ENCODE measurements at regions not wholly inside any gene's neighbourhood (a gene's known extent, or its start where the extent isn't known, plus 50 kb on each side); places are given as distances from the start of the nearest gene placed in this dataset.

DNA sequence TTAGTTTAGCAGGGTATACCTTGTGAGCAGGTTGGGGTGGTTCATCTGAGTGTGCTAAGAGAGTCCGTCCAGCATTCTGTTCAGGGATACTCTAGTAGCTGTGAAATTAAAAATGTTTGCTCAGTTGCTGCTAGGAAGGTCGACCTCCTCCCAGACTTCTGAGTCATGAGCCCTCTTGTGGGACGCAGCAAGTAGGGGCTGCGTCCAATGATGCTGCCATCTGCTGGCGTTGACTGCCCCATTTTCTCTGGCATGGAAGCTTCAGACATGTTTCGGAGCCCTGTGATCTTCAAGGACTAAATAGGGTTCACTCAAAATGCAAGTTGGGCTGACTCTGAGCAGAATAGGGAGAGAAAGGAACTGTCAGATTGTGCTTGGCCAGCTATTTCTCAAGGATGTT is 201.0 kb upstream of the ARSJ start:
- H3K79me1 ChIP-seq (ENCODE audit: low read depth, low read length), result no peaks in the 10 kb centered on the region
- WGBS, 2 experiments (ENCODE audit: extremely low coverage in 1 of 2, insufficient coverage in 1 of 2, insufficient read length in 1 of 2, insufficient replicate concordance in 2 of 2, low coverage in 1 of 2, low lambda C conversion rate in 2 of 2, missing lambda C conversion rate in 1 of 2), result 48% methylated on average over 6 of the region's 6 CpGs; no CpG with 5 or more reads in 1 of the 2 experiments
- H2BK5ac ChIP-seq (ENCODE audit: low read depth, low read length), result no peak overlapping the region
- H4K20me1 ChIP-seq (replicated peaks in 1 of 2; ENCODE audit: control insufficient read depth in 1 of 2, insufficient read depth in 2 of 2, low read length in 2 of 2), result no peaks in the 10 kb centered on the region
- H3K4me3 ChIP-seq (ENCODE audit: extremely low read depth in 1 of 4, insufficient read depth in 2 of 4, low read depth in 3 of 4, low read length in 4 of 4), result no peak overlapping the region
- H3K4me2 ChIP-seq (ENCODE audit: insufficient read depth in 1 of 2, low read depth in 2 of 2, low read length in 2 of 2), result no peak overlapping the region
- H3K27ac ChIP-seq (ENCODE audit: low read depth, low read length), result no peak overlapping the region
- H3K79me2 ChIP-seq (ENCODE audit: control insufficient read depth in 1 of 2, insufficient read depth in 2 of 2, low read length in 2 of 2), result no peaks in the 10 kb centered on the region
- H3K56ac ChIP-seq (replicated peaks; ENCODE audit: insufficient read length, low read depth, low read length), result no peak overlapping the region
- no peaks in the 10 kb centered on the region for H3K4me1 ChIP-seq (replicated peaks in 1 of 4; ENCODE audit: control insufficient read depth in 3 of 4, insufficient read depth in 4 of 4, low read length in 3 of 4)
- ChIA-PET CTCF (ENCODE audit: partially characterized antibody) (interaction anchor here (1.1 to 1.3 kb wide), 5 partner anchors 12 to 351 kb away, joined by 3 to 8 read pairs (median 3); no protein-coding TSS in a partner anchor), POLR2A (ENCODE audit: partially characterized antibody) (no interaction called here)
- no peak overlapping the region for H4K8ac ChIP-seq (ENCODE audit: extremely low read depth, insufficient read depth, low read length)
- H2BK15ac ChIP-seq (ENCODE audit: low read length), result no peak overlapping the region
- H2AK5ac ChIP-seq (ENCODE audit: low read depth, low read length), result no peak overlapping the region
- H2BK20ac ChIP-seq (ENCODE audit: low read length), result no peak overlapping the region
- no peaks in the 10 kb centered on the region; a peak in 1 of 8 replicates for H3K36me3 ChIP-seq (ENCODE audit: control insufficient read depth in 2 of 4, insufficient read depth in 4 of 4, low read length in 3 of 4)
- no peaks in the 10 kb centered on the region for H3K27me3 ChIP-seq (replicated peaks in 1 of 4; ENCODE audit: control insufficient read depth in 3 of 4, extremely low read depth in 1 of 4, insufficient read depth in 3 of 4, low read length in 3 of 4)
- no peak overlapping the region for H4K91ac ChIP-seq (replicated peaks; ENCODE audit: insufficient read length, low read length)
- 0 out of 2 replicates have a peak overlapping the region, but pooled peaks have one; percentile 73 for H2AFZ ChIP-seq (ENCODE audit: low read length)
- no peak overlapping the region for H3K18ac ChIP-seq (ENCODE audit: extremely low read depth, low read length)
- no peak overlapping the region for H3K23ac ChIP-seq (ENCODE audit: insufficient read length)
- FAIRE-seq (peak; percentile 84), DNase-seq (ENCODE audit: low read depth in 1 of 2, low spot score in 2 of 2) (peak; percentile 61 to 69)
- H2BK120ac ChIP-seq (replicated peaks; ENCODE audit: low read depth, low read length), result no peak overlapping the region
- no peak overlapping the region for H3K4ac ChIP-seq (replicated peaks; ENCODE audit: insufficient read length, low read depth, low read length)
- H3K14ac ChIP-seq (ENCODE audit: insufficient read length), result no peak overlapping the region
- no peak overlapping the region for H4K5ac ChIP-seq (ENCODE audit: insufficient read length, low read depth, low read length)
- H3K23me2 ChIP-seq (ENCODE audit: low read depth, low read length), result no peaks in the 10 kb centered on the region
- no peak overlapping the region for H3K9ac ChIP-seq (replicated peaks in 1 of 4; ENCODE audit: extremely low read depth in 1 of 4, low read depth in 3 of 4, low read length in 3 of 4)
- no peak overlapping the region for H2BK12ac ChIP-seq (ENCODE audit: low read depth, low read length)
- peaks cover 14 to 15% of the 10 kb centered on the region in 2 experiments for H3K9me3 ChIP-seq (ENCODE audit: insufficient read depth in 2 of 2, low read depth in 1 of 2, low read length in 1 of 2)
- TF ChIP-seq, protein P1, sequence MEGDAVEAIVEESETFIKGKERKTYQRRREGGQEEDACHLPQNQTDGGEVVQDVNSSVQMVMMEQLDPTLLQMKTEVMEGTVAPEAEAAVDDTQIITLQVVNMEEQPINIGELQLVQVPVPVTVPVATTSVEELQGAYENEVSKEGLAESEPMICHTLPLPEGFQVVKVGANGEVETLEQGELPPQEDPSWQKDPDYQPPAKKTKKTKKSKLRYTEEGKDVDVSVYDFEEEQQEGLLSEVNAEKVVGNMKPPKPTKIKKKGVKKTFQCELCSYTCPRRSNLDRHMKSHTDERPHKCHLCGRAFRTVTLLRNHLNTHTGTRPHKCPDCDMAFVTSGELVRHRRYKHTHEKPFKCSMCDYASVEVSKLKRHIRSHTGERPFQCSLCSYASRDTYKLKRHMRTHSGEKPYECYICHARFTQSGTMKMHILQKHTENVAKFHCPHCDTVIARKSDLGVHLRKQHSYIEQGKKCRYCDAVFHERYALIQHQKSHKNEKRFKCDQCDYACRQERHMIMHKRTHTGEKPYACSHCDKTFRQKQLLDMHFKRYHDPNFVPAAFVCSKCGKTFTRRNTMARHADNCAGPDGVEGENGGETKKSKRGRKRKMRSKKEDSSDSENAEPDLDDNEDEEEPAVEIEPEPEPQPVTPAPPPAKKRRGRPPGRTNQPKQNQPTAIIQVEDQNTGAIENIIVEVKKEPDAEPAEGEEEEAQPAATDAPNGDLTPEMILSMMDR (IDR thresholded peaks at IDR 0.05; ENCODE audit: control extremely low read depth in 1 of 3, insufficient read depth in 1 of 3, low read depth in 1 of 3, low read length in 3 of 3), result peak; percentile 72 to 90 (median 74)
- peak; percentile 63 to 67 for TF ChIP-seq RAD21 (IDR thresholded peaks at IDR 0.05 in 1 of 2, conservative IDR thresholded peaks at IDR 0.05 in 1 of 2; ENCODE audit: low read depth in 2 of 2, low read length in 2 of 2)
- TF ChIP-seq, protein P2, sequence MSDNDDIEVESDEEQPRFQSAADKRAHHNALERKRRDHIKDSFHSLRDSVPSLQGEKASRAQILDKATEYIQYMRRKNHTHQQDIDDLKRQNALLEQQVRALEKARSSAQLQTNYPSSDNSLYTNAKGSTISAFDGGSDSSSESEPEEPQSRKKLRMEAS (IDR thresholded peaks at IDR 0.05), result no peak
- no peak for TF ChIP-seq SUZ12 (IDR thresholded peaks at IDR 0.05; ENCODE audit: low read length)
- TF ChIP-seq POU5F1 (IDR thresholded peaks at IDR 0.05; ENCODE audit: low read depth, low read length), result no peak
- TF ChIP-seq CTBP2 (IDR thresholded peaks at IDR 0.05; ENCODE audit: borderline replicate concordance, insufficient read depth, insufficient read length, low read length), result no peak
- no peak for TF ChIP-seq NRF1 (IDR thresholded peaks at IDR 0.05; ENCODE audit: low read depth, low read length)
- no peak for TF ChIP-seq TEAD4 (IDR thresholded peaks at IDR 0.05; ENCODE audit: low read depth, low read length)
- no peak for TF ChIP-seq BACH1 (IDR thresholded peaks at IDR 0.05; ENCODE audit: low read length)
- peak; percentile 63; the same call in 1 of the 2 replicates for TF ChIP-seq YY1 (IDR thresholded peaks at IDR 0.05; ENCODE audit: low read depth, low read length)

All from H1 (cell line).